Body of pancreas (tissue), 4 donors: ENCODE measurements at regions not wholly inside any gene's neighbourhood (a gene's known extent, or its start where the extent isn't known, plus 50 kb on each side); places are given as distances from the start of the nearest gene placed in this dataset.

Source experiments
- ATAC-seq: fragments of 150-250 bp; one replicate; pipeline ENCODE4 v1.9.1; 2016
- DNase-seq, 4 donors: peaks; one replicate each; pipeline ENCODE4 v3.0.0-alpha.2; 2019
- H3K27ac ChIP-seq, 4 donors: fragments of 200-600 bp; sonication (generic); 1 replicate in 3 of 4; 2 replicates in 1 of 4; pipeline versions ENCODE4 v1.5.1 to v1.6.1; 2016 to 2019; ENCODE audit warnings: mild to moderate bottlenecking in 1 of 4, mixed read lengths in 1 of 4, moderate library complexity in 1 of 4
- H3K27me3 ChIP-seq, 2 donors: fragments of 200-600 bp; sonication (generic); one replicate each; pipeline ENCODE4 v1.6.0; 2016; ENCODE audit warnings: mild to moderate bottlenecking in 1 of 2
- H3K36me3 ChIP-seq, 2 donors: fragments of 200-600 bp; sonication (generic); replicated peaks in 1 of 2; 2 replicates each; pipeline ENCODE4 v1.5.1; 2016; ENCODE audit warnings: low read depth in 2 of 2; ENCODE audit not compliant: insufficient read depth in 1 of 2
- H3K4me1 ChIP-seq: fragments of 200-600 bp; sonication (generic); one replicate; pipeline ENCODE4 v1.6.0; 2016
- H3K4me3 ChIP-seq, 2 donors: fragments of 200-600 bp; sonication (generic); 1 replicate in 1 of 2; 2 replicates in 1 of 2; pipeline ENCODE4 v1.5.1; 2016 to 2019
- H3K9me3 ChIP-seq, 3 donors: fragments of 200-600 bp; sonication (generic); 1 replicate in 2 of 3; 2 replicates in 1 of 3; pipeline ENCODE4 v1.5.1; 2016
- CTCF ChIP-seq, 7 experiments: fragments of 450-650 bp in 4 of 7; fragments of 200-600 bp in 3 of 7; sonication (generic) in 3 of 7; IDR thresholded peaks; one replicate each; pipeline ENCODE4 v1.5.1; 2016 to 2019; ENCODE audit warnings: antibody characterized with exemption in 7 of 7
- POLR2A ChIP-seq, 3 donors: fragments of 450-650 bp; IDR thresholded peaks; one replicate each; pipeline ENCODE4 v1.6.1; 2016; ENCODE audit warnings: antibody characterized with exemption in 3 of 3, mild to moderate bottlenecking in 2 of 3
- WGBS, 2 donors: methylation state at CpG; one replicate each; pipeline ENCODE4 v1.1.5; 2017; 5-methylcytosine and 5-hydroxymethylcytosine counted together
- intact Hi-C: fragments of 100-400 bp; cut with DNase I; formaldehyde crosslinking; loops from one replicate; pipeline ENCODE4 v1.15.1; 2023

DNA sequence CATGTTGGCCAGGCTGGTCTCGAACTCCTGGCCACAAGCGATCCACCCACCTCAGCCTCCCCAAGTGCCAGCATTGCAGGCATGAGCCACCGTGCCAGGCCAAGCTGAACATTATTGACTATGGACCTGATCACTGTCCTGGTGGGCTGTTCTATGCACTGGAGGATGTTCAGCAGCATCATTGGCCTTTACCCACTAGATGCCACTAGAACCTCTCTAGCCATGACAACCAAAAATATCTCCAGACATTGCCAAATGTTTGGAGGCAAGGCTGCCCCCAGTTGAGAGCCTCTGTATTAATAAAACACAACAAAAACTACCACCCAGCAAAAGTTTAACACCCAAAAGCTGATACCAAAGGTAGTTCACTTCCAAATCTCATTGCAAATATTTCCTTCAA lies 110.8 kb upstream of the SOD1 start:
- no peak for ATAC-seq
- H3K4me1 ChIP-seq, result no peaks in the 10 kb centered on the region
- WGBS, 2 donors, result 83 to 94% methylated on average over 1 to 3 of the region's 3 CpGs

GRCh38 chr21:31546443-31547170 lies 112.9 kb upstream of the SOD1 start:
- WGBS, 2 donors, result 74 to 76% methylated on average over 3 of the region's 3 CpGs
- intact Hi-C loops, result no loop called here
- H3K27ac ChIP-seq, result no peak overlapping the region
- H3K4me3 ChIP-seq, result no peak overlapping the region
- H3K36me3 ChIP-seq, result no peaks in the 10 kb centered on the region
- no peak for TF ChIP-seq CTCF (IDR thresholded peaks at IDR 0.05)
- no peak for TF ChIP-seq POLR2A (IDR thresholded peaks at IDR 0.05)
- DNase-seq (no peak), ATAC-seq (no peak)
- H3K9me3 ChIP-seq, result no peaks in the 10 kb centered on the region
- H3K27me3 ChIP-seq, result no peaks in the 10 kb centered on the region
- no peaks in the 10 kb centered on the region for H3K4me1 ChIP-seq

More for the DNA sequence above, 110.8 kb upstream of the SOD1 start:
- Histone ChIP-seq H3K27me3 (no peaks in the 10 kb centered on the region), H3K27ac (no peak overlapping the region), H3K4me3 (no peak overlapping the region), H3K9me3 (no peaks in the 10 kb centered on the region), H3K36me3 (no peaks in the 10 kb centered on the region)
- DNase-seq, result no peak
- intact Hi-C loops, result no loop called here
- TF ChIP-seq CTCF (IDR thresholded peaks at IDR 0.05) (no peak), POLR2A (IDR thresholded peaks at IDR 0.05) (no peak)

- ATAC-seq, result no peak
- intact Hi-C loops, result no loop called here
- no peaks in the 10 kb centered on the region for H3K27me3 ChIP-seq
- 72 to 74% methylated on average over 1 of the region's 1 CpG for WGBS, 2 donors
- DNase-seq, result no peak
- H3K36me3 ChIP-seq, result no peaks in the 10 kb centered on the region
- H3K27ac ChIP-seq, result no peak overlapping the region
- TF ChIP-seq POLR2A (IDR thresholded peaks at IDR 0.05) (no peak), CTCF (IDR thresholded peaks at IDR 0.05) (no peak)
- no peaks in the 10 kb centered on the region for H3K4me1 ChIP-seq
- H3K9me3 ChIP-seq, result no peaks in the 10 kb centered on the region
- H3K4me3 ChIP-seq, result no peak overlapping the region
Observed at GRCh38 chr21:31545036-31545435, 114.5 kb upstream of the SOD1 start.

- no peaks in the 10 kb centered on the region for H3K4me1 ChIP-seq
- 70 to 78% methylated on average over 16 of the region's 16 CpGs for WGBS, 2 donors
- ATAC-seq, result no peak
- no peaks in the 10 kb centered on the region for H3K9me3 ChIP-seq
- no peak overlapping the region for H3K4me3 ChIP-seq
- no peak overlapping the region for H3K27ac ChIP-seq
- no peaks in the 10 kb centered on the region for H3K36me3 ChIP-seq
- peak in 1 of 4 donors; percentile 5 for DNase-seq
- TF ChIP-seq CTCF (IDR thresholded peaks at IDR 0.05) (no peak), POLR2A (IDR thresholded peaks at IDR 0.05) (no peak)
- intact Hi-C loops, result no loop called here
- H3K27me3 ChIP-seq, result no peaks in the 10 kb centered on the region
Observed at GRCh38 chr21:31543191-31543590, 116.3 kb upstream of the SOD1 start.

DNA sequence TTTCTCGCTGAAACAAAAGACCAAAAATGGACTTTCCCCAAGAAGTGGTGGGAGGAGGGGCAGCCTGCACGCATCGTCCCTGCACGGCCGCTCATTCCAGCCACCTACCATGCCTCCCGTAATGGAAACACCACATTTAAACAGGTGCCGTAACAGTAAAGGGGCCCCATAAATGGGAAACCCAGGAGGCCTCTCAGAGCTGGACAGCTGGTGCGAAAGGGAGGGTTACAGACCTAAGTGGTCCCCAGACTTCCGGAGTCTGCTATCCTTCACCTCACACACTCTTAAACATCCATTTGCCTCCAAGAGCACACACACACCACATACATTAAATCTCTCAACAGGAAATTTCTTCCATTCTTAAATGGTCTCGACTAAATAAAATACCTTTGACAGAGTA lies 120.7 kb upstream of the SOD1 start:
- Histone ChIP-seq H3K4me3 (no peak overlapping the region), H3K9me3 (no peaks in the 10 kb centered on the region), H3K27ac (no peak overlapping the region), H3K27me3 (no peaks in the 10 kb centered on the region), H3K4me1 (no peaks in the 10 kb centered on the region), H3K36me3 (no peaks in the 10 kb centered on the region)
- intact Hi-C loops, result no loop called here
- ATAC-seq, result no peak
- DNase-seq, result no peak
- no peak for TF ChIP-seq CTCF (IDR thresholded peaks at IDR 0.05)
- TF ChIP-seq POLR2A (IDR thresholded peaks at IDR 0.05), result no peak
- 61 to 68% methylated on average over 10 of the region's 10 CpGs for WGBS, 2 donors
